Karpas-422 (cell line): ENCODE measurements at regions not wholly inside any gene's neighbourhood (a gene's known extent, or its start where the extent isn't known, plus 50 kb on each side); places are given as distances from the start of the nearest gene placed in this dataset.

Experiments
- DNase-seq: peaks from one replicate; pipeline ENCODE4 v3.0.0-alpha.2; 2015
- H2AFZ ChIP-seq: fragments of 200-600 bp; sonication (generic); 2 replicates; pipeline ENCODE4 v1.6.1; 2014; ENCODE audit warnings: antibody characterized with exemption, low read length, mixed read lengths
- H3K27ac ChIP-seq: fragments of 200-600 bp; sonication (generic); 2 replicates; pipeline ENCODE4 v1.5.1; 2014; ENCODE audit warnings: mild to moderate bottlenecking, low read length, moderate library complexity
- H3K27me3 ChIP-seq: fragments of 200-600 bp; sonication (generic); 2 replicates; pipeline ENCODE4 v1.6.1; 2014; ENCODE audit warnings: low read length, mixed read lengths
- H3K36me3 ChIP-seq: fragments of 200-600 bp; sonication (generic); 2 replicates; pipeline ENCODE4 v1.6.1; 2014; ENCODE audit warnings: low read length, mixed read lengths; ENCODE audit not compliant: insufficient read depth
- H3K4me1 ChIP-seq: fragments of 200-600 bp; sonication (generic); 2 replicates; pipeline ENCODE4 v1.6.1; 2014; ENCODE audit warnings: mild to moderate bottlenecking, low read length, mixed read lengths
- H3K4me2 ChIP-seq: fragments of 200-600 bp; sonication (generic); 2 replicates; pipeline ENCODE4 v1.6.1; 2014; ENCODE audit warnings: low read length, low read depth, mild to moderate bottlenecking; ENCODE audit not compliant: poor library complexity, severe bottlenecking
- H3K4me3 ChIP-seq: fragments of 200-600 bp; sonication (generic); 2 replicates; pipeline ENCODE4 v1.5.1; 2014; ENCODE audit warnings: mild to moderate bottlenecking, antibody characterized with exemption, low read length, mixed read lengths
- H3K79me2 ChIP-seq: fragments of 200-600 bp; sonication (generic); 2 replicates; pipeline ENCODE4 v1.6.1; 2014; ENCODE audit warnings: mild to moderate bottlenecking, low read length, mixed read lengths
- H3K9ac ChIP-seq: fragments of 200-600 bp; sonication (generic); 2 replicates; pipeline ENCODE4 v1.6.0; 2014; ENCODE audit warnings: low read length
- H3K9me2 ChIP-seq: fragments of 200-600 bp; sonication (generic), shearing (Covaris generic); replicated peaks from 2 replicates; pipeline ENCODE4 v1.6.0; 2014; ENCODE audit warnings: mild to moderate bottlenecking, low read length, moderate library complexity; ENCODE audit not compliant: insufficient read depth
- H3K9me3 ChIP-seq: fragments of 300-700, 200-600 bp; sonication (generic); 2 replicates; pipeline ENCODE4 v1.6.1; 2014; ENCODE audit warnings: low read length, mixed read lengths
- H4K20me1 ChIP-seq: fragments of 200-600 bp; sonication (generic); 2 replicates; pipeline ENCODE4 v1.6.1; 2014; ENCODE audit warnings: mild to moderate bottlenecking, antibody characterized with exemption, low read length, low read depth; ENCODE audit not compliant: insufficient read depth

- DNase-seq, result no peak
- Histone ChIP-seq H3K27me3 (no peaks in the 10 kb centered on the region), H3K4me3 (no peak overlapping the region), H3K79me2 (no peaks in the 10 kb centered on the region), H3K9ac (no peak overlapping the region), H3K27ac (no peak overlapping the region), H2AFZ (no peak overlapping the region), H3K4me1 (peaks cover 33% of the 10 kb centered on the region), H3K36me3 (no peaks in the 10 kb centered on the region), H3K4me2 (no peak overlapping the region), H3K9me2 (no peaks in the 10 kb centered on the region), H4K20me1 (no peaks in the 10 kb centered on the region), H3K9me3 (no peaks in the 10 kb centered on the region)
Observed at GRCh38 chr1:116463730-116464129, 90.7 kb downstream of the ATP1A1 start.
